HEK293 (cell line): ENCODE measurements at regions not wholly inside any gene's neighbourhood (a gene's known extent, or its start where the extent isn't known, plus 50 kb on each side); places are given as distances from the start of the nearest gene placed in this dataset.

Experiments
- WT1 ChIP-seq: fragments of 450-650 bp; formaldehyde crosslinking; IDR thresholded peaks from 2 replicates; pipeline ENCODE4 v1.5.1; 2016; ENCODE audit warnings: missing biosample characterization, missing genetic modification characterization
- ZBTB17 ChIP-seq: fragments of 450-650 bp; formaldehyde crosslinking; IDR thresholded peaks from 2 replicates; pipeline ENCODE4 v1.5.1; 2016; ENCODE audit warnings: missing biosample characterization, missing genetic modification characterization
- ZBTB26 ChIP-seq: fragments of 450-650 bp; formaldehyde crosslinking; optimal IDR thresholded peaks from 2 replicates; pipeline ENCODE3; 2016; ENCODE audit warnings: missing biosample characterization, mild to moderate bottlenecking, missing genetic modification characterization
- ZFP3 ChIP-seq: fragments of 450-650 bp; formaldehyde crosslinking; IDR thresholded peaks from 2 replicates; pipeline ENCODE4 v1.5.1; 2016; ENCODE audit warnings: low read depth, missing biosample characterization, missing genetic modification characterization
- ZNF155 ChIP-seq: fragments of 450-650 bp; formaldehyde crosslinking; IDR thresholded peaks from 2 replicates; pipeline ENCODE4 v1.5.1; 2016; ENCODE audit warnings: missing biosample characterization, missing genetic modification characterization
- TF ChIP-seq, protein P1 (sequence below): fragments of 450-650 bp; formaldehyde crosslinking; IDR thresholded peaks from 2 replicates; pipeline ENCODE4 v1.5.1; 2016; ENCODE audit warnings: missing biosample characterization, missing genetic modification characterization
- TF ChIP-seq, protein P2 (sequence below): fragments of 450-650 bp; formaldehyde crosslinking; IDR thresholded peaks from 2 replicates; pipeline ENCODE4 v1.5.1; 2016; ENCODE audit warnings: missing biosample characterization, missing genetic modification characterization
- TF ChIP-seq, protein P3 (sequence below): fragments of 450-650 bp; formaldehyde crosslinking; IDR thresholded peaks from 2 replicates; pipeline ENCODE4 v1.5.1; 2016; ENCODE audit warnings: missing biosample characterization, missing genetic modification characterization

DNA sequence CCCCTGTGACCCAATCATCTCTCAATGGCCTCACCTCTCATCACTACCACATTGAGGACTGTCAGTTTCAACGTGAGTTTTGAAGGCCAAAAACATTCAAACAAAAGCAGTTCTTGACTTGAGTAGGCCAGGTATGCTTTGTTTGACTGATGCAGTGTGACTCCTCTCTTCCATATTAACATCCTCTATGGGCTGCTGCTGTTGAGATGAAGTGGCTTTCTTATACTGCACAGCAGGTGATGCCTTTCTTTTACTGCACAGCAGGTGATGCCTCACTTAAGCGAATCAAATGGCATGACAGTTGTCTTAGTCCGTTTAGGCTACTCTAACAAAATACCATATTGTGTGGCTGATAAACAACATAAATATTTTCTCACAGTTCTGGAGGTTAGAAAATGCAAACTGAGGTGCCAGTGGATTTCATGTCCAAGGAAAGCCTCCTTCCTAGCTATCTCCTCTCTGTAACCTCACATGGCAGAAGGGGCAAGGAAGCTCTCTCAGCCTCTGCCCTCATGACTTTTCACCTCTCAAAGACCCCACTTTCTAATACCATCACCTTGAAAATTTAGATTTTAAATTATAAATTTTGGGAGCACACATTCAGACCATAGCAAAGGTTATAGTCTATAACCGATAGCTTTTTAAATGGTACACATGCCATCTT lies 2267.9 kb upstream of the AGA start:
- TF ChIP-seq, protein P1, sequence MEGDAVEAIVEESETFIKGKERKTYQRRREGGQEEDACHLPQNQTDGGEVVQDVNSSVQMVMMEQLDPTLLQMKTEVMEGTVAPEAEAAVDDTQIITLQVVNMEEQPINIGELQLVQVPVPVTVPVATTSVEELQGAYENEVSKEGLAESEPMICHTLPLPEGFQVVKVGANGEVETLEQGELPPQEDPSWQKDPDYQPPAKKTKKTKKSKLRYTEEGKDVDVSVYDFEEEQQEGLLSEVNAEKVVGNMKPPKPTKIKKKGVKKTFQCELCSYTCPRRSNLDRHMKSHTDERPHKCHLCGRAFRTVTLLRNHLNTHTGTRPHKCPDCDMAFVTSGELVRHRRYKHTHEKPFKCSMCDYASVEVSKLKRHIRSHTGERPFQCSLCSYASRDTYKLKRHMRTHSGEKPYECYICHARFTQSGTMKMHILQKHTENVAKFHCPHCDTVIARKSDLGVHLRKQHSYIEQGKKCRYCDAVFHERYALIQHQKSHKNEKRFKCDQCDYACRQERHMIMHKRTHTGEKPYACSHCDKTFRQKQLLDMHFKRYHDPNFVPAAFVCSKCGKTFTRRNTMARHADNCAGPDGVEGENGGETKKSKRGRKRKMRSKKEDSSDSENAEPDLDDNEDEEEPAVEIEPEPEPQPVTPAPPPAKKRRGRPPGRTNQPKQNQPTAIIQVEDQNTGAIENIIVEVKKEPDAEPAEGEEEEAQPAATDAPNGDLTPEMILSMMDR (tag by site-specific recombination), result no peak
- TF ChIP-seq, protein P2, sequence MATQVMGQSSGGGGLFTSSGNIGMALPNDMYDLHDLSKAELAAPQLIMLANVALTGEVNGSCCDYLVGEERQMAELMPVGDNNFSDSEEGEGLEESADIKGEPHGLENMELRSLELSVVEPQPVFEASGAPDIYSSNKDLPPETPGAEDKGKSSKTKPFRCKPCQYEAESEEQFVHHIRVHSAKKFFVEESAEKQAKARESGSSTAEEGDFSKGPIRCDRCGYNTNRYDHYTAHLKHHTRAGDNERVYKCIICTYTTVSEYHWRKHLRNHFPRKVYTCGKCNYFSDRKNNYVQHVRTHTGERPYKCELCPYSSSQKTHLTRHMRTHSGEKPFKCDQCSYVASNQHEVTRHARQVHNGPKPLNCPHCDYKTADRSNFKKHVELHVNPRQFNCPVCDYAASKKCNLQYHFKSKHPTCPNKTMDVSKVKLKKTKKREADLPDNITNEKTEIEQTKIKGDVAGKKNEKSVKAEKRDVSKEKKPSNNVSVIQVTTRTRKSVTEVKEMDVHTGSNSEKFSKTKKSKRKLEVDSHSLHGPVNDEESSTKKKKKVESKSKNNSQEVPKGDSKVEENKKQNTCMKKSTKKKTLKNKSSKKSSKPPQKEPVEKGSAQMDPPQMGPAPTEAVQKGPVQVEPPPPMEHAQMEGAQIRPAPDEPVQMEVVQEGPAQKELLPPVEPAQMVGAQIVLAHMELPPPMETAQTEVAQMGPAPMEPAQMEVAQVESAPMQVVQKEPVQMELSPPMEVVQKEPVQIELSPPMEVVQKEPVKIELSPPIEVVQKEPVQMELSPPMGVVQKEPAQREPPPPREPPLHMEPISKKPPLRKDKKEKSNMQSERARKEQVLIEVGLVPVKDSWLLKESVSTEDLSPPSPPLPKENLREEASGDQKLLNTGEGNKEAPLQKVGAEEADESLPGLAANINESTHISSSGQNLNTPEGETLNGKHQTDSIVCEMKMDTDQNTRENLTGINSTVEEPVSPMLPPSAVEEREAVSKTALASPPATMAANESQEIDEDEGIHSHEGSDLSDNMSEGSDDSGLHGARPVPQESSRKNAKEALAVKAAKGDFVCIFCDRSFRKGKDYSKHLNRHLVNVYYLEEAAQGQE (tag by site-specific recombination), result no peak
- TF ChIP-seq ZBTB26 (tag by site-specific recombination) (no peak), ZFP3 (tag by site-specific recombination) (no peak), ZBTB17 (tag by site-specific recombination) (no peak), WT1 (tag by site-specific recombination) (no peak), ZNF155 (no peak)
- TF ChIP-seq, protein P3, sequence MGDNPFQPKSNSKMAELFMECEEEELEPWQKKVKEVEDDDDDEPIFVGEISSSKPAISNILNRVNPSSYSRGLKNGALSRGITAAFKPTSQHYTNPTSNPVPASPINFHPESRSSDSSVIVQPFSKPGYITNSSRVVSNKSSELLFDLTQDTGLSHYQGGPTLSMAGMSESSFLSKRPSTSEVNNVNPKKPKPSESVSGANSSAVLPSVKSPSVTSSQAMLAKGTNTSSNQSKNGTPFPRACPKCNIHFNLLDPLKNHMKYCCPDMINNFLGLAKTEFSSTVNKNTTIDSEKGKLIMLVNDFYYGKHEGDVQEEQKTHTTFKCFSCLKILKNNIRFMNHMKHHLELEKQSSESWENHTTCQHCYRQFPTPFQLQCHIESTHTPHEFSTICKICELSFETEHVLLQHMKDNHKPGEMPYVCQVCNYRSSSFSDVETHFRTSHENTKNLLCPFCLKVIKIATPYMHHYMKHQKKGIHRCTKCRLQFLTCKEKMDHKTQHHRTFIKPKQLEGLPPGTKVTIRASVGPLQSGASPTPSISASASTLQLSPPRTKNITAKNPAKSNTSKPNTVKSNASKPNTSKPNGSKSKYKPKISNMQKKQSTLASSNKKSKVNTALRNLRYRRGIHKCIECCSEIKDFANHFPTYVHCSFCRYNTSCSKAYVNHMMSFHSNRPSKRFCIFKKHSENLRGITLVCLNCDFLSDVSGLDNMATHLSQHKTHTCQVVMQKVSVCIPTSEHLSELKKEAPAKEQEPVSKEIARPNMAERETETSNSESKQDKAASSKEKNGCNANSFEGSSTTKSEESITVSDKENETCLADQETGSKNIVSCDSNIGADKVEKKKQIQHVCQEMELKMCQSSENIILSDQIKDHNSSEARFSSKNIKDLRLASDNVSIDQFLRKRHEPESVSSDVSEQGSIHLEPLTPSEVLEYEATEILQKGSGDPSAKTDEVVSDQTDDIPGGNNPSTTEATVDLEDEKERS, result no peak
